Cardiac muscle cell (in vitro differentiated cells and primary cell): ENCODE measurements at regions not wholly inside any gene's neighbourhood (a gene's known extent, or its start where the extent isn't known, plus 50 kb on each side); places are given as distances from the start of the nearest gene placed in this dataset.

Source experiments
- DNase-seq, 2 donors: peaks; one replicate each; pipeline versions ENCODE4 v3.0.0 to v3.0.0-alpha.2; 2010 to 2017; ENCODE audit warnings: low read depth in 1 of 2, low spot score in 1 of 2
- H3K27ac ChIP-seq: fragments of 200-600 bp; sonication (generic); 2 replicates; pipeline ENCODE4 v1.5.1; 2016
- H3K27me3 ChIP-seq: fragments of 200-600 bp; sonication (generic); 2 replicates; pipeline ENCODE4 v1.6.0; 2016; ENCODE audit warnings: control low read depth
- H3K36me3 ChIP-seq: fragments of 200-600 bp; sonication (generic); 2 replicates; pipeline ENCODE4 v1.5.1; 2016; ENCODE audit warnings: control low read depth
- H3K4me1 ChIP-seq: fragments of 200-600 bp; sonication (generic); 2 replicates; pipeline ENCODE4 v1.8.1; 2017; ENCODE audit warnings: low read depth, mild to moderate bottlenecking, mixed run types
- H3K4me3 ChIP-seq: fragments of 200-600 bp; sonication (generic); 2 replicates; pipeline ENCODE4 v1.5.1; 2016; ENCODE audit warnings: mild to moderate bottlenecking
- H3K9me3 ChIP-seq: fragments of 200-600 bp; sonication (generic); 2 replicates; pipeline ENCODE4 v1.5.1; 2017; ENCODE audit warnings: low read depth, mild to moderate bottlenecking, control low read depth
- CTCF ChIP-seq: IDR thresholded peaks from 2 replicates; pipeline ENCODE4 v1.5.1; 2012; ENCODE audit warnings: low read depth, mild to moderate bottlenecking, low read length

- no peak for TF ChIP-seq CTCF
- no peaks in the 10 kb centered on the region for H3K4me1 ChIP-seq
- H3K27me3 ChIP-seq = no peaks in the 10 kb centered on the region
- no peaks in the 10 kb centered on the region for H3K36me3 ChIP-seq
- H3K9me3 ChIP-seq = no peaks in the 10 kb centered on the region
- peak; percentile 15 to 22 for DNase-seq
- no peak overlapping the region for H3K27ac ChIP-seq
- H3K4me3 ChIP-seq = peak overlapping the region; percentile 94
These were observed 133.0 kb downstream of the GPX5 start for GRCh38 chr6:28658475-28659249.

- Histone ChIP-seq H3K4me1 (no peaks in the 10 kb centered on the region), H3K4me3 (peak overlapping the region; percentile 94), H3K9me3 (no peaks in the 10 kb centered on the region), H3K36me3 (no peaks in the 10 kb centered on the region), H3K27ac (no peak overlapping the region), H3K27me3 (no peaks in the 10 kb centered on the region)
- TF ChIP-seq CTCF = no peak
- no peak for DNase-seq
These were observed 133.5 kb downstream of the GPX5 start for GRCh38 chr6:28659250-28659566.

- no peak for DNase-seq
- Histone ChIP-seq H3K4me3 (no peak overlapping the region), H3K36me3 (no peaks in the 10 kb centered on the region), H3K27ac (no peak overlapping the region), H3K4me1 (no peaks in the 10 kb centered on the region), H3K27me3 (no peaks in the 10 kb centered on the region), H3K9me3 (no peaks in the 10 kb centered on the region)
- TF ChIP-seq CTCF = no peak
These were observed 135.5 kb downstream of the GPX5 start for GRCh38 chr6:28661097-28661713.

GRCh38 chr6:28664870-28665396, 139.3 kb downstream of the GPX5 start:
- H3K4me1 ChIP-seq = no peaks in the 10 kb centered on the region
- no peak overlapping the region for H3K4me3 ChIP-seq
- no peaks in the 10 kb centered on the region for H3K9me3 ChIP-seq
- TF ChIP-seq CTCF = no peak
- H3K27me3 ChIP-seq = no peaks in the 10 kb centered on the region
- H3K36me3 ChIP-seq = no peaks in the 10 kb centered on the region
- H3K27ac ChIP-seq = no peak overlapping the region
- no peak for DNase-seq

GRCh38 chr6:28673417-28673786, 147.7 kb downstream of the GPX5 start:
- DNase-seq = no peak
- Histone ChIP-seq H3K36me3 (no peaks in the 10 kb centered on the region), H3K27ac (no peak overlapping the region), H3K4me1 (no peaks in the 10 kb centered on the region), H3K4me3 (no peak overlapping the region), H3K9me3 (no peaks in the 10 kb centered on the region), H3K27me3 (peaks cover 5% of the 10 kb centered on the region)
- no peak for TF ChIP-seq CTCF
